GM18505 (cell line): ENCODE measurements at regions not wholly inside any gene's neighbourhood (a gene's known extent, or its start where the extent isn't known, plus 50 kb on each side); places are given as distances from the start of the nearest gene placed in this dataset.
"Not testable (repeated sequence)": the region's sequence is repeated elsewhere in the genome, so short reads cannot be mapped to it uniquely, and the experiment has no call there.

Experiments
- ATAC-seq: cut with Tn5 transposase; IDR thresholded peaks from one replicate; pipeline ENCODE4 v1.9.1; 2021; ENCODE audit not compliant: unreplicated experiment
- POLR2A ChIP-seq: IDR thresholded peaks from 4 replicates; pipeline ENCODE4 v1.6.1; 2011; ENCODE audit warnings: borderline replicate concordance; ENCODE audit not compliant: insufficient read depth, insufficient read length; ENCODE audit errors: extremely low read depth

- no peak for TF ChIP-seq POLR2A
Measured at GRCh38 chr9:38132956-38133355, 63.9 kb upstream of the SHB start.

GRCh38 chr9:38131729-38132128 lies 62.7 kb upstream of the SHB start:
- no peak for ATAC-seq
- no peak for TF ChIP-seq POLR2A

More at GRCh38 chr9:38132956-38133355, 63.9 kb upstream of the SHB start:
- ATAC-seq = no peak

GRCh38 chr9:38130724-38131123 lies 61.7 kb upstream of the SHB start:
- no peak for ATAC-seq
- no peak for TF ChIP-seq POLR2A

GRCh38 chr9:38129366-38129765 lies 60.3 kb upstream of the SHB start:
- TF ChIP-seq POLR2A = no peak

GRCh38 chr9:38128752-38129270 lies 59.8 kb upstream of the SHB start:
- TF ChIP-seq POLR2A = no peak
- ATAC-seq = no peak

More at GRCh38 chr9:38129366-38129765, 60.3 kb upstream of the SHB start:
- no peak for ATAC-seq

GRCh38 chr9:38127271-38127839 lies 58.3 kb upstream of the SHB start:
- no peak for ATAC-seq

GRCh38 chr9:38126730-38127129 lies 57.7 kb upstream of the SHB start:
- no peak for TF ChIP-seq POLR2A
- no peak for ATAC-seq

More at GRCh38 chr9:38127271-38127839, 58.3 kb upstream of the SHB start:
- no peak for TF ChIP-seq POLR2A

GRCh38 chr9:38125889-38126288 lies 56.9 kb upstream of the SHB start:
- ATAC-seq = no peak
- no peak for TF ChIP-seq POLR2A

- not testable (repeated sequence) for ATAC-seq
Measured at GRCh38 chr9:38123359-38123758, 54.3 kb upstream of the SHB start.

- no peak for TF ChIP-seq POLR2A
- ATAC-seq = no peak
Measured at GRCh38 chr9:38120961-38121360, 51.9 kb upstream of the SHB start.

GRCh38 chr9:38119560-38120236 lies 50.7 kb upstream of the SHB start:
- no peak for TF ChIP-seq POLR2A
- ATAC-seq = no peak

- TF ChIP-seq POLR2A = no peak
- ATAC-seq = no peak
Measured at GRCh38 chr9:38118862-38119438, 49.9 kb upstream of the SHB start.
